GM23338 (cell line): ENCODE measurements at regions not wholly inside any gene's neighbourhood (a gene's known extent, or its start where the extent isn't known, plus 50 kb on each side); places are given as distances from the start of the nearest gene placed in this dataset.

ENCODE experiments used
- ATAC-seq: fragments of 200-7000 bp; cut with Tn5 transposase; 3 replicates; pipeline ENCODE4 v1.9.1; 2020
- DNase-seq: peaks from one replicate; pipeline ENCODE4 v3.0.0-alpha.2; 2015; ENCODE audit warnings: low spot score
- H2AFZ ChIP-seq: fragments of 200-600 bp; sonication (generic); 2 replicates; pipeline ENCODE4 v1.8.0; 2016; ENCODE audit warnings: antibody characterized with exemption, mild to moderate bottlenecking, moderate library complexity
- H3F3A ChIP-seq: fragments of 200-600 bp; sonication (generic); replicated peaks from 2 replicates; pipeline ENCODE4 v1.8.0; 2017; ENCODE audit warnings: antibody characterized with exemption, mixed run types, low read depth
- H3K27ac ChIP-seq: fragments of 200-600 bp; sonication (generic); 2 replicates; pipeline ENCODE4 v1.6.1; 2016; ENCODE audit warnings: low read depth
- H3K27me3 ChIP-seq: fragments of 200-600 bp; sonication (generic); 2 replicates; pipeline ENCODE4 v1.8.0; 2016; ENCODE audit warnings: mild to moderate bottlenecking, mixed run types, moderate library complexity; ENCODE audit not compliant: insufficient read depth
- H3K36me3 ChIP-seq: fragments of 200-600 bp; sonication (generic); 2 replicates; pipeline ENCODE4 v1.8.0; 2016; ENCODE audit warnings: mild to moderate bottlenecking; ENCODE audit not compliant: insufficient read depth
- H3K4me1 ChIP-seq: fragments of 200-600 bp; sonication (generic); 2 replicates; pipeline ENCODE4 v1.8.0; 2016; ENCODE audit warnings: mild to moderate bottlenecking, moderate library complexity; ENCODE audit not compliant: insufficient read depth
- H3K4me2 ChIP-seq: fragments of 200-600 bp; sonication (generic); 2 replicates; pipeline ENCODE4 v1.7.1; 2017; ENCODE audit warnings: mixed run types
- H3K4me3 ChIP-seq: fragments of 200-600 bp; sonication (generic); 2 replicates; pipeline ENCODE4 v1.6.1; 2016; ENCODE audit warnings: mixed run types
- H3K79me2 ChIP-seq: fragments of 200-600 bp; sonication (generic); replicated peaks from 2 replicates; pipeline ENCODE4 v1.8.0; 2017; ENCODE audit warnings: mild to moderate bottlenecking; ENCODE audit not compliant: insufficient read depth
- H3K9me2 ChIP-seq: fragments of 200-600 bp; sonication (generic); 2 replicates; pipeline ENCODE4 v1.8.0; 2017; ENCODE audit not compliant: insufficient read depth
- H4K20me1 ChIP-seq: fragments of 200-600 bp; sonication (generic); replicated peaks from 2 replicates; pipeline ENCODE4 v1.8.0; 2017; ENCODE audit warnings: mild to moderate bottlenecking; ENCODE audit not compliant: insufficient read depth
- H3K27ac Mint-ChIP-seq: 2 replicates; pipeline ENCODE4 v1.8.0; 2020; ENCODE audit warnings: inconsistent platforms, mild to moderate bottlenecking, moderate library complexity, mixed read lengths
- H3K27me3 Mint-ChIP-seq: 3 replicates; pipeline ENCODE4 v1.8.0; 2022; ENCODE audit warnings: low read depth, mild to moderate bottlenecking, moderate library complexity, mixed read lengths, inconsistent platforms; ENCODE audit not compliant: insufficient read depth, poor library complexity
- H3K36me3 Mint-ChIP-seq: 3 replicates; pipeline ENCODE4 v1.8.0; 2021; ENCODE audit warnings: low read depth, mild to moderate bottlenecking, inconsistent platforms, moderate library complexity, mixed read lengths
- H3K4me1 Mint-ChIP-seq: 3 replicates; pipeline ENCODE4 v1.8.0; 2020; ENCODE audit warnings: mild to moderate bottlenecking, inconsistent platforms, mixed read lengths
- H3K4me3 Mint-ChIP-seq: 3 replicates; pipeline ENCODE4 v1.8.0; 2021; ENCODE audit warnings: moderate library complexity, mild to moderate bottlenecking, inconsistent platforms, mixed read lengths
- H3K9me3 Mint-ChIP-seq: 3 replicates; pipeline ENCODE4 v1.8.0; 2020; ENCODE audit warnings: moderate library complexity, mild to moderate bottlenecking, inconsistent platforms, mixed read lengths
- CTCF ChIP-seq, 2 experiments: fragments of 200-600 bp in 1 of 2; sonication (generic) in 1 of 2; conservative IDR thresholded peaks; 2 replicates each; pipeline versions ENCODE4 v1.5.1 to v1.6.1; 2016 to 2017; ENCODE audit warnings: antibody characterized with exemption in 2 of 2, low read depth in 2 of 2, mild to moderate bottlenecking in 2 of 2, moderate library complexity in 1 of 2
- EZH2phosphoT487 ChIP-seq: fragments of 200-600 bp; sonication (generic); IDR thresholded peaks from one replicate; pipeline ENCODE4 v1.8.1; 2018; ENCODE audit warnings: antibody characterized with exemption; ENCODE audit not compliant: unreplicated experiment
- TF ChIP-seq, protein P1 (sequence below): fragments of 250-450 bp; sonication (Bioruptor Pico); IDR thresholded peaks from 2 replicates; pipeline ENCODE4 v1.5.0; 2020; ENCODE audit warnings: mild to moderate bottlenecking, moderate library complexity

DNA sequence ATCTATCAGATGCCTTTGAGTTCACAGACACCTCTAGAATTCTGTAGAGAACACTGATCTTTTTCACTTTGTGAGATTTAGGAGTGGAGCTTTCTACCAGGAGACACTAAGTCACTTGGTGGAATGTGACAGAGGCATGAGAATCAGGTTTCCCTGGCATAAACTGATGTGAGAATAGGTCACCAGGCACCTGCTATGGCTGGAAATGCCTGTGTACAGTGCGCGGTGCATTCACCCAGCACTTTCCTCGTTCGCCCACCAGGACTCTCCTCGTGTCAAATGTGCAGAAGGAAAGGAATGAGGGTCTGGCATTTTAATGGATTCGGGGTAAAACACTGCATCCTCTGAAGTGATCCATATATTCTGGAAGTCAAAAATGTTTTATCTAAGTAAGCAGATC lies 281.8 kb upstream of the TUT7 start (continued):
- TF ChIP-seq, protein P1, sequence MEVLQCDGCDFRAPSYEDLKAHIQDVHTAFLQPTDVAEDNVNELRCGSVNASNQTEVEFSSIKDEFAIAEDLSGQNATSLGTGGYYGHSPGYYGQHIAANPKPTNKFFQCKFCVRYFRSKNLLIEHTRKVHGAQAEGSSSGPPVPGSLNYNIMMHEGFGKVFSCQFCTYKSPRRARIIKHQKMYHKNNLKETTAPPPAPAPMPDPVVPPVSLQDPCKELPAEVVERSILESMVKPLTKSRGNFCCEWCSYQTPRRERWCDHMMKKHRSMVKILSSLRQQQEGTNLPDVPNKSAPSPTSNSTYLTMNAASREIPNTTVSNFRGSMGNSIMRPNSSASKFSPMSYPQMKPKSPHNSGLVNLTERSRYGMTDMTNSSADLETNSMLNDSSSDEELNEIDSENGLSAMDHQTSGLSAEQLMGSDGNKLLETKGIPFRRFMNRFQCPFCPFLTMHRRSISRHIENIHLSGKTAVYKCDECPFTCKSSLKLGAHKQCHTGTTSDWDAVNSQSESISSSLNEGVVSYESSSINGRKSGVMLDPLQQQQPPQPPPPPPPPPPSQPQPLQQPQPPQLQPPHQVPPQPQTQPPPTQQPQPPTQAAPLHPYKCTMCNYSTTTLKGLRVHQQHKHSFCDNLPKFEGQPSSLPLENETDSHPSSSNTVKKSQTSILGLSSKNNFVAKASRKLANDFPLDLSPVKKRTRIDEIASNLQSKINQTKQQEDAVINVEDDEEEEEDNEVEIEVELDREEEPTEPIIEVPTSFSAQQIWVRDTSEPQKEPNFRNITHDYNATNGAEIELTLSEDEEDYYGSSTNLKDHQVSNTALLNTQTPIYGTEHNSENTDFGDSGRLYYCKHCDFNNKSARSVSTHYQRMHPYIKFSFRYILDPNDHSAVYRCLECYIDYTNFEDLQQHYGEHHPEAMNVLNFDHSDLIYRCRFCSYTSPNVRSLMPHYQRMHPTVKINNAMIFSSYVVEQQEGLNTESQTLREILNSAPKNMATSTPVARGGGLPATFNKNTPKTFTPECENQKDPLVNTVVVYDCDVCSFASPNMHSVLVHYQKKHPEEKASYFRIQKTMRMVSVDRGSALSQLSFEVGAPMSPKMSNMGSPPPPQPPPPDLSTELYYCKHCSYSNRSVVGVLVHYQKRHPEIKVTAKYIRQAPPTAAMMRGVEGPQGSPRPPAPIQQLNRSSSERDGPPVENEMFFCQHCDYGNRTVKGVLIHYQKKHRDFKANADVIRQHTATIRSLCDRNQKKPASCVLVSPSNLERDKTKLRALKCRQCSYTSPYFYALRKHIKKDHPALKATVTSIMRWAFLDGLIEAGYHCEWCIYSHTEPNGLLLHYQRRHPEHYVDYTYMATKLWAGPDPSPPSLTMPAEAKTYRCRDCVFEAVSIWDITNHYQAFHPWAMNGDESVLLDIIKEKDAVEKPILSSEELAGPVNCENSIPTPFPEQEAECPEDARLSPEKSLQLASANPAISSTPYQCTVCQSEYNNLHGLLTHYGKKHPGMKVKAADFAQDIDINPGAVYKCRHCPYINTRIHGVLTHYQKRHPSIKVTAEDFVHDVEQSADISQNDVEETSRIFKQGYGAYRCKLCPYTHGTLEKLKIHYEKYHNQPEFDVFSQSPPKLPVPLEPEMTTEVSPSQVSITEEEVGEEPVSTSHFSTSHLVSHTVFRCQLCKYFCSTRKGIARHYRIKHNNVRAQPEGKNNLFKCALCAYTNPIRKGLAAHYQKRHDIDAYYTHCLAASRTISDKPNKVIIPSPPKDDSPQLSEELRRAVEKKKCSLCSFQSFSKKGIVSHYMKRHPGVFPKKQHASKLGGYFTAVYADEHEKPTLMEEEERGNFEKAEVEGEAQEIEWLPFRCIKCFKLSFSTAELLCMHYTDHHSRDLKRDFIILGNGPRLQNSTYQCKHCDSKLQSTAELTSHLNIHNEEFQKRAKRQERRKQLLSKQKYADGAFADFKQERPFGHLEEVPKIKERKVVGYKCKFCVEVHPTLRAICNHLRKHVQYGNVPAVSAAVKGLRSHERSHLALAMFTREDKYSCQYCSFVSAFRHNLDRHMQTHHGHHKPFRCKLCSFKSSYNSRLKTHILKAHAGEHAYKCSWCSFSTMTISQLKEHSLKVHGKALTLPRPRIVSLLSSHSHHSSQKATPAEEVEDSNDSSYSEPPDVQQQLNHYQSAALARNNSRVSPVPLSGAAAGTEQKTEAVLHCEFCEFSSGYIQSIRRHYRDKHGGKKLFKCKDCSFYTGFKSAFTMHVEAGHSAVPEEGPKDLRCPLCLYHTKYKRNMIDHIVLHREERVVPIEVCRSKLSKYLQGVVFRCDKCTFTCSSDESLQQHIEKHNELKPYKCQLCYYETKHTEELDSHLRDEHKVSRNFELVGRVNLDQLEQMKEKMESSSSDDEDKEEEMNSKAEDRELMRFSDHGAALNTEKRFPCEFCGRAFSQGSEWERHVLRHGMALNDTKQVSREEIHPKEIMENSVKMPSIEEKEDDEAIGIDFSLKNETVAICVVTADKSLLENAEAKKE (CRISPR knock-in tag), result no peak

DNA sequence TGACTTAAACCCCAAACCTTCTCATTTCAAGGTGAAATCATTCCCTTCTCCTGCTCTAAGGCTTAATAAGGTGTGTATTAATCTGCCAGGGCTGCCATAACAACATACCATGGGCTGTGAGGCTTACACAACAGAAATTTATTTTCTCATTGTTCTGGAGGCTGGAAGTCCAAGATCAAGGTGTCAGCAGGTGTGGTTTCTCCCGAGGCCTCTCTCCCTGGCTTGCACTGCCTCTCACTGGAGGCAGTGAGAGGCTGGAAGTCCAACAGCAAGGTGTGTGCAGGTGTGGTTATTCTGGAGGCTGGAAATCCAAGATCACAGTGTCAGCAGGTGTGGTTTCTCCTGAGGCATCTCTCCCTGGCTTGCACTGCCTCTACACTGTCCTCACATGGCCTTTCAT lies 280.3 kb upstream of the TUT7 start:
- no peaks in the 10 kb centered on the region for H3K9me2 ChIP-seq
- peaks cover 11% of the 10 kb centered on the region for H3K4me1 Mint-ChIP-seq
- ATAC-seq, result no peak
- no peak overlapping the region for H3K4me3 ChIP-seq
- no peak overlapping the region for H3K27ac Mint-ChIP-seq
- no peaks in the 10 kb centered on the region for H3K36me3 Mint-ChIP-seq
- H3K4me3 Mint-ChIP-seq, result no peak overlapping the region
- H3K9me3 Mint-ChIP-seq, result no peaks in the 10 kb centered on the region; the same call in 2 of the 3 replicates
- no peaks in the 10 kb centered on the region for H4K20me1 ChIP-seq
- H3K27me3 Mint-ChIP-seq, result peaks cover 3% of the 10 kb centered on the region
- H3K79me2 ChIP-seq, result no peaks in the 10 kb centered on the region
- no peak overlapping the region for H3K27ac ChIP-seq
- no peaks in the 10 kb centered on the region for H3K27me3 ChIP-seq
- no peak overlapping the region for H3K4me2 ChIP-seq
- TF ChIP-seq EZH2phosphoT487, result no peak
- TF ChIP-seq CTCF (conservative IDR thresholded peaks at IDR 0.05; ENCODE audit: low read depth in 2 of 2), result peak in 1 of 2 experiments; percentile 20; a peak in 1 of 4 replicates
- H3F3A ChIP-seq, result no peaks in the 10 kb centered on the region
- H2AFZ ChIP-seq, result no peak overlapping the region
- H3K36me3 ChIP-seq, result no peaks in the 10 kb centered on the region
- DNase-seq, result no peak
- H3K4me1 ChIP-seq, result no peaks in the 10 kb centered on the region
